LNCAP (cell line): ENCODE measurements at regions not wholly inside any gene's neighbourhood (a gene's known extent, or its start where the extent isn't known, plus 50 kb on each side); places are given as distances from the start of the nearest gene placed in this dataset.

ENCODE experiments used
- TF ChIP-seq, protein P1 (sequence below): fragments of 450-650 bp; IDR thresholded peaks from 2 replicates; pipeline ENCODE4 v1.5.1; 2017; ENCODE audit warnings: mild to moderate bottlenecking

DNA sequence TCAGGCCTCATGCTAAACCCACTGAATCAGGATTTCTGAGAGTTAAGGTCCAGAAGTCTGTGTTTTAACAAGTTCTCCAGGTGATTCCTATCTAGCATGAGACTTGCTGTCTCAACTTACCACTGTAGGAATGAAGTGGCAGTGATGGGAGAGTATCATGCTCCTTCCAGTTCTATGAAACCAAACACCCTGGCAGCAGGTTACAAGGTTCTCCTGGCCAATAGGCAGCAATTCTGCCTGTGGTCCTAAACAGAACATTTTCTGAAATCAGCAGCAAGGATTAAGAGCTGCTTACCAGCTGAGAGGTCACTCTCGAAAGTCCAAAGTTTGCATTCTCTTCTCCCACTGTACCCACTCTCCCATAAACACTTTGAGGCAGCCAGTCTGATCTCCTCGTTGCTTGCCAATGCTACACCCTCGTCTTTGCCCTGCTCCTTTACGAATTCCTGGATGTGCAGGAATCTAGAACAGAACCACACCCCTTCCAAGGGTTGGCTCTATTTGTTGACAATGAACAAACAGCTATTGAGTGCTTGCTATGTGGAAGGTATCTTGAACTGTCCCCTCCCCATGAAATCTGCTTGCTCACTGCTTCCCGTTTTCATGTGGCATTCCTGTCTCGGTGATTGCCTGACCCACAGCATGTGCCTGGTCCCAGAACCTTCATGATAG is 100.5 kb downstream of the TMEM174 start:
- TF ChIP-seq, protein P1, sequence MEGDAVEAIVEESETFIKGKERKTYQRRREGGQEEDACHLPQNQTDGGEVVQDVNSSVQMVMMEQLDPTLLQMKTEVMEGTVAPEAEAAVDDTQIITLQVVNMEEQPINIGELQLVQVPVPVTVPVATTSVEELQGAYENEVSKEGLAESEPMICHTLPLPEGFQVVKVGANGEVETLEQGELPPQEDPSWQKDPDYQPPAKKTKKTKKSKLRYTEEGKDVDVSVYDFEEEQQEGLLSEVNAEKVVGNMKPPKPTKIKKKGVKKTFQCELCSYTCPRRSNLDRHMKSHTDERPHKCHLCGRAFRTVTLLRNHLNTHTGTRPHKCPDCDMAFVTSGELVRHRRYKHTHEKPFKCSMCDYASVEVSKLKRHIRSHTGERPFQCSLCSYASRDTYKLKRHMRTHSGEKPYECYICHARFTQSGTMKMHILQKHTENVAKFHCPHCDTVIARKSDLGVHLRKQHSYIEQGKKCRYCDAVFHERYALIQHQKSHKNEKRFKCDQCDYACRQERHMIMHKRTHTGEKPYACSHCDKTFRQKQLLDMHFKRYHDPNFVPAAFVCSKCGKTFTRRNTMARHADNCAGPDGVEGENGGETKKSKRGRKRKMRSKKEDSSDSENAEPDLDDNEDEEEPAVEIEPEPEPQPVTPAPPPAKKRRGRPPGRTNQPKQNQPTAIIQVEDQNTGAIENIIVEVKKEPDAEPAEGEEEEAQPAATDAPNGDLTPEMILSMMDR: no peak

DNA sequence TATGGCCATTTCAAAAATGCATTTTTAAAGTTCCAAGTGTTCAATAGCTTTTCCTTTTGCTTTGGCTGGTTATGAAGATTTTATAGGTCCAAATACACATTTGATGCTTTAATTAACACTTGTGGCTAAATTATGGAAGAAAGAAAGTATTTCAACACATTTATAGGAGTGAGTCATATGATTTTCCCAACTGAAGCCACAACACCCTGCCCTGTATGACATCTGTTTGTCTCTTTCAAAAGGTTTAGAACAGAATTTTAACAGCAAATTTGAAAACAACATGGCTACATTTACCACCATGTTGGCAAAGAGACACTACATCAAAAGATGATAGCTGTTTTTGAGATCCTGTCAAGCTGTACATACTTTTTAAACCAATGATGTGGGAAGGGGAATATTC is 99.4 kb downstream of the TMEM174 start:
- TF ChIP-seq, protein P1: no peak

DNA sequence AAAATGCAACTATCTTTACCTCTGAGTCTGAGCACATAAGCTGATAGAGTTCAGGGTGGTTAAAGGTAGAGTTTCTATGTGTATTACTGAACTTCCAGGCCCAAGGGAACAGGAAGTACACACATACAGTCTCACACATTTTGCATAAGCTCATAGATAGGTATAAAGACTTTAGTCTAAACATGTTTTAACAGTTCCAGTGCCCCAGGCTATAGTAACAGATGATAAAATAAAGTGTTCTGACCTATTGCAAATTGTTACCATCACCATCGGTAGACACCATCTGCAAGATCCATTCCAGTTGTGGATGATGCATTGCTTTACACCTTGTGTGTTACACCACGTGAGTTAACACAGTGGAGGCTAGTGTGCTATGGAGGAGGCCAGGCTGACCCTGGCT is 95.8 kb downstream of the TMEM174 start:
- TF ChIP-seq, protein P1: no peak

DNA sequence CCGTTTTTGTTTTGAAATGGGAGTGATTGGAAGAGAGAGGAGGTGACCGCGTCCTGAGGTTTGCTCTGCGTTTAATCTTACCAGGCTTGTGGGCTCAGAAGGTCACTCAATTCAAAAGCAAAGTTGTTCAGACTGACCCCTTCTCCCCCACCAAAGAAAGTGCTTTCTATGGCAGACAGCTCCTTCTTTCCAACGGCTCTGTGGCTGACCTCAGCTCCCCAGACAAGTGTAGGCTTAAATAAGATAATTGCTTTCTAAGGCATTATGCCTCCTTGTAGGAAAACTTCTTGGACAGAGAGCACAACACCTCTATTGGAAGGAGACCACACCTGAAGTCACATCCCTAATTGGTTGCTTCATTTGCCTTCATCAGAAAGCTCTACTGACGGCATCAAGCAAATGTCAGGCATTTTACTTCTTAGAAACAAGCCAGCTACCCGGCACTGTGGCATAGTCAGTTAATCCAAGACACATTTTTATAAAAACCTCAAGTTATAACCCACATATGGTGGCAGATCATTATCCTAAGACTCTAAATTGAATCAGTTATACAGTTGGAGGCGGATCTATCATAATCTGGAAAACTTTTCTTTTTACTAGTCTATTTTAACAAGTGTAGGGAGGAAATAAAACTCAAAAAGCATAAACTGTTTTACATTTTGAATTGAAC is 94.9 kb downstream of the TMEM174 start:
- TF ChIP-seq, protein P1: no peak

DNA sequence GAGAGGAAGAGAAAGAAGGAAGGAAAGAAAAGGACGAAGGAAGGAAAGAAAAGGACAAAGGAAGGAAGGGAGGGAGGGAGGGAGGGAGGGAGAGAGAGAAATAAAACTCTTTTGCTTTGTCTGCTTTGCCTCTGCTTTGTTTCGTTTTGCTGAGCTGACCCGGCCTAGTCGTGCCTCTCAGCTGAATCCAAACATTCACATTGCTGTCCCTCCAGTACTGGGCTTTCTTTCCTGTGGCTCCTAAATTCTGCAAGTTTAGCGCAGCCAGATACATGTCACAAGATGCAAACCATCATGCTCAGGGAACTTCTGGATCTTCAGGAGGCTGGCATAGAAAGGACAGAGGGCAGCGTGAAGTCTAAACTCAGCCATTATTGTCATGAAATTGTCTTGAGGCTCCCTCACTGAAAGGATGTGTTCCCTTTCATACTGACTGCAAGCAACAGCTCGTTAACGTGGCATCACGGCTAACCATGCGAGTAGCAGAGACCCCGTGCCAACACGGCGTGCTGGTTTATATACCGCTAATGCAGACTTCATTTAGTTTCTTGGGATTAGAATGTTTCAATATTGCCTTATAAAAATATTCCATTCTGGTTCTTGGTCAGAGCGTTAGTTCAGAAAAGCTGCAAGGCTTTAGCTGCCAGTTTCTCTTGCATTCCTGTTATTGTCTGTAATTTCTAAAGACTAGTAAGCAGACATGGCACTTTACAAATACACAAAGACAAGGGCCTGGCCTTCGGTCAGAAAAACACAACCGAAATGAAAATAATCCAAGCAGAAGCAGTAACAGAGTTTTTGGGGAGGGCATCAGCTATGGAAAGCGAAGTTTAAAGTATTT is 94.2 kb downstream of the TMEM174 start:
- TF ChIP-seq, protein P1: no peak

DNA sequence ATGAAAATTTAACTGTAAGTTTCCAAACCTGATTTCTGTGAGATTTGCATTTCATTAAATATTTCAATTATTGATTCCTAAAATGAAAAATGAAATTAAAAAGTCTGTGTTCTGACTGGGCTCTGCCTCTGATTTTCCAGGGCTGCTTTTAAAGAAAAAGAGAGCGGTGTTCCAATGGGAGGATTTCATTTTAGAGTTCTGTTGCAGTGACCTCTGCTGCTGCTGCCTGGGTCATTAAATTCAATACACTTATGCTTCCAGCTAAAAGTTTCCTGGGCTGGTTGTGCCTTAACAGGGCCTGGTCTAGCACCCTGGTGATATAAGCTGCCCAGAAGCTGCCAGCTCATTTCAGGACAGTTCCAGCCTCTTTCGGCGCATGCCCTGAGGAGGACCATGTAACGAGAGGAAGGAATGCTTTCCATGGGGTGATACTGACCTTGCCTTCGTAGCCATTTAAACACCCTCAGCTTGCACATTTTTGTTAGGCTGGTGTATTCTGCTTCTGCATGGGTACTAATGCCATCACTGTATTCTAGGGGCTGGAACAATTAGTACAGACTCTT is 93.3 kb downstream of the TMEM174 start:
- TF ChIP-seq, protein P1: no peak

DNA sequence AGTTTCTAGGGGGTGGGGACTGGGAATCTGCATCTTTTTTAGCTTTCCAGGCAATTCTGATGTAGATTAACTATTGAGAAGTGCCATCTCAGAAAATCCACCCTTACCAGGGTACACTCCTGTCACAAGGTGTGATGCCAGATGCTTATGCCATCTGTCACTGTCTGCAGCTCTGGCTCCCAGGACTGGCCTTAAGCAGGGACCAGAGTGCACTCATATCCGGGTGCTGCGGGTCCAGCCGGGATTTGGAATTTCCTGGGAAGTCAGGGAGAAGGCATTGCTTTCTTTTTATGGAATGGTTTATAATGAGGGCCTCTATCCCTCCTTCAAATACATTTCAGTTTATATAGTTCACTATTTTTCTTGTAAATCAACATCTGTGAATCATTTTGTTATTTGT is 92.6 kb downstream of the TMEM174 start:
- TF ChIP-seq, protein P1: no peak
